ENCODE measurements at regions not wholly inside any gene's neighbourhood (a gene's known extent, or its start where the extent isn't known, plus 50 kb on each side); places are given as distances from the start of the nearest gene placed in this dataset.

DNA sequence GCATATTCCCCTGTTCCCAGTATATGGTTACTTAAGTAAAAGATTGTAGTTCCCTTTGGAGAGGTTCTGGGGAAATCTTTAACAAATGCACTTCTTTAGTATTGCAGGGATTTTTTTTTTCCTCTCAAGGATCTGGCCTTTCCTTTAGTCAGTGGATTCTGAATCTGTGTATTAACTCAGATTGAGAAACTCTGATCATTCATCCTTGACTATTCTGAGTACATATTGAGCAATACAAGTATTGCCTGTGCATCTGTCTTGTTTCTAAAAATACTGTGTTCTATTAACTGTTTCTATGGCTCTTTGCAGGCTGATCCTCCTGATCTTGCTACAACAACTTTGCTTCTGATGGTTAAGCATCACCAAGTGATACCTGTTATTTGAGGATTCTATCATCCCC, 67.8 kb upstream of the FGGY start:
- Histone ChIP-seq H2AFZ (ENCODE audit: low read length) (no peak overlapping the region), H3K4me1 (ENCODE audit: low read length) (no peaks in the 10 kb centered on the region), H3K27me3 (ENCODE audit: low read length) (no peaks in the 10 kb centered on the region), H3K4me2 (ENCODE audit: low read depth, low read length, poor library complexity, severe bottlenecking) (no peak overlapping the region), H3K9me3 (ENCODE audit: low read length) (no peaks in the 10 kb centered on the region), H3K9me2 (replicated peaks; ENCODE audit: insufficient read depth, low read length) (peaks cover 5% of the 10 kb centered on the region; the same call in 1 of the 2 replicates), H3K4me3 (ENCODE audit: low read length) (no peak overlapping the region), H3K79me2 (ENCODE audit: low read length) (no peaks in the 10 kb centered on the region), H4K20me1 (ENCODE audit: insufficient read depth, low read depth, low read length) (no peaks in the 10 kb centered on the region), H3K36me3 (ENCODE audit: insufficient read depth, low read length) (no peaks in the 10 kb centered on the region), H3K27ac (ENCODE audit: low read length) (no peak overlapping the region), H3K9ac (ENCODE audit: low read length) (no peak overlapping the region)
- no peak for DNase-seq

GRCh38 chr1:59230622-59231021, 66.3 kb upstream of the FGGY start:
- no peaks in the 10 kb centered on the region for H3K79me2 ChIP-seq (ENCODE audit: low read length)
- no peak for DNase-seq

DNA sequence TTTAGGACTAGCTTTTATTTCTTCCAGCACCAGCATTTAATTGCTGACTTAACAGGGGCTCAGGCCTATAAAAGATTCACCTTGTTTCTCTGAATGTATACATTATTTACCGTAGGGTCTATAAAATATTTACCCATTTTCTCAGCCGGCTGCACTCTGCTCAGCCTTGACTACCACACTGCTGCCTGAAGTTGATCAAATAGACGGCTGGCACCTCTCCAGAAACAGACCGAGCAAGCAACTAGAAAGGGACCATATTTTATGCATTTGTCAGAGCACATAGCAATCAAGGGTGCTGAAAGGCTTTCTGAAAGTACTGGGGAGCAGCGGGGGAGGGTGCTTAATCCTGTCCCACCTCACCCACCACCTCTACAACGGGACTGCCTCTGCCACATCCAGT, 64.7 kb upstream of the FGGY start:
- DNase-seq = no peak
- Histone ChIP-seq H3K27me3 (ENCODE audit: low read length) (no peaks in the 10 kb centered on the region), H3K4me3 (ENCODE audit: low read length) (no peak overlapping the region), H3K9ac (ENCODE audit: low read length) (no peak overlapping the region), H4K20me1 (ENCODE audit: insufficient read depth, low read depth, low read length) (no peaks in the 10 kb centered on the region), H3K4me2 (ENCODE audit: low read depth, low read length, poor library complexity, severe bottlenecking) (no peak overlapping the region), H3K9me3 (ENCODE audit: low read length) (no peaks in the 10 kb centered on the region), H3K9me2 (replicated peaks; ENCODE audit: insufficient read depth, low read length) (peaks cover 3% of the 10 kb centered on the region; the same call in 1 of the 2 replicates), H3K27ac (ENCODE audit: low read length) (no peak overlapping the region), H3K36me3 (ENCODE audit: insufficient read depth, low read length) (no peaks in the 10 kb centered on the region), H2AFZ (ENCODE audit: low read length) (no peak overlapping the region), H3K4me1 (ENCODE audit: low read length) (peaks cover 5% of the 10 kb centered on the region), H3K79me2 (ENCODE audit: low read length) (no peaks in the 10 kb centered on the region)

More at GRCh38 chr1:59230622-59231021, 66.3 kb upstream of the FGGY start:
- no peak overlapping the region for H3K4me2 ChIP-seq (ENCODE audit: low read depth, low read length, poor library complexity, severe bottlenecking)
- no peaks in the 10 kb centered on the region for H3K9me3 ChIP-seq (ENCODE audit: low read length)
- no peaks in the 10 kb centered on the region for H3K27me3 ChIP-seq (ENCODE audit: low read length)
- H3K27ac ChIP-seq (ENCODE audit: low read length) = no peak overlapping the region
- H3K4me1 ChIP-seq (ENCODE audit: low read length) = peaks cover 5% of the 10 kb centered on the region
- H3K9me2 ChIP-seq (replicated peaks; ENCODE audit: insufficient read depth, low read length) = peaks cover 5% of the 10 kb centered on the region; the same call in 1 of the 2 replicates
- no peak overlapping the region for H2AFZ ChIP-seq (ENCODE audit: low read length)
- no peak overlapping the region for H3K4me3 ChIP-seq (ENCODE audit: low read length)
- no peaks in the 10 kb centered on the region for H4K20me1 ChIP-seq (ENCODE audit: insufficient read depth, low read depth, low read length)
- H3K36me3 ChIP-seq (ENCODE audit: insufficient read depth, low read length) = no peaks in the 10 kb centered on the region
- H3K9ac ChIP-seq (ENCODE audit: low read length) = no peak overlapping the region

DNA sequence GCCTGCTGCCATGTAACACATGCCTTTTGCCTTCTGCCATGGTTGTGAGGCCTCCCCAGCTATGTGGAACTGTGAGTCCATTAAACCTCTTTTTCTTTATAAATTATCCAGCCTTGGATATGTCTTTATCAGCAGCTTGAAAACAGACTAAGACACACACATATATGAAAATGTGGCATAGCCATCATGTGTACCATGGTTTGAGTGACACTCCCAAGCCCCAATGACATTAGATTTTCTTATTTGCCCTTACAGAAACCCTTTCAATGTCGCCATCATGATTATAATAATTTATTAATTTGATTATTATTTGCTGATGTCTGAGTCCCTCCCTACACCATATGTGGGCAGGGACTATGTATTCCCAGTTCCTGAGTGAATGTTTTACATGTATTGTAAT, 63.5 kb upstream of the FGGY start:
- H3K27me3 ChIP-seq (ENCODE audit: low read length) = no peaks in the 10 kb centered on the region
- H3K79me2 ChIP-seq (ENCODE audit: low read length) = no peaks in the 10 kb centered on the region
- no peak overlapping the region for H3K4me2 ChIP-seq (ENCODE audit: low read depth, low read length, poor library complexity, severe bottlenecking)
- peaks cover 5% of the 10 kb centered on the region for H3K4me1 ChIP-seq (ENCODE audit: low read length)
- no peaks in the 10 kb centered on the region for H3K9me3 ChIP-seq (ENCODE audit: low read length)
- no peaks in the 10 kb centered on the region for H3K36me3 ChIP-seq (ENCODE audit: insufficient read depth, low read length)
- no peaks in the 10 kb centered on the region for H3K9me2 ChIP-seq (replicated peaks; ENCODE audit: insufficient read depth, low read length)
- H3K4me3 ChIP-seq (ENCODE audit: low read length) = no peak overlapping the region
- H3K27ac ChIP-seq (ENCODE audit: low read length) = no peak overlapping the region
- no peak overlapping the region for H3K9ac ChIP-seq (ENCODE audit: low read length)
- no peaks in the 10 kb centered on the region for H4K20me1 ChIP-seq (ENCODE audit: insufficient read depth, low read depth, low read length)
- DNase-seq = no peak
- no peak overlapping the region for H2AFZ ChIP-seq (ENCODE audit: low read length)

DNA sequence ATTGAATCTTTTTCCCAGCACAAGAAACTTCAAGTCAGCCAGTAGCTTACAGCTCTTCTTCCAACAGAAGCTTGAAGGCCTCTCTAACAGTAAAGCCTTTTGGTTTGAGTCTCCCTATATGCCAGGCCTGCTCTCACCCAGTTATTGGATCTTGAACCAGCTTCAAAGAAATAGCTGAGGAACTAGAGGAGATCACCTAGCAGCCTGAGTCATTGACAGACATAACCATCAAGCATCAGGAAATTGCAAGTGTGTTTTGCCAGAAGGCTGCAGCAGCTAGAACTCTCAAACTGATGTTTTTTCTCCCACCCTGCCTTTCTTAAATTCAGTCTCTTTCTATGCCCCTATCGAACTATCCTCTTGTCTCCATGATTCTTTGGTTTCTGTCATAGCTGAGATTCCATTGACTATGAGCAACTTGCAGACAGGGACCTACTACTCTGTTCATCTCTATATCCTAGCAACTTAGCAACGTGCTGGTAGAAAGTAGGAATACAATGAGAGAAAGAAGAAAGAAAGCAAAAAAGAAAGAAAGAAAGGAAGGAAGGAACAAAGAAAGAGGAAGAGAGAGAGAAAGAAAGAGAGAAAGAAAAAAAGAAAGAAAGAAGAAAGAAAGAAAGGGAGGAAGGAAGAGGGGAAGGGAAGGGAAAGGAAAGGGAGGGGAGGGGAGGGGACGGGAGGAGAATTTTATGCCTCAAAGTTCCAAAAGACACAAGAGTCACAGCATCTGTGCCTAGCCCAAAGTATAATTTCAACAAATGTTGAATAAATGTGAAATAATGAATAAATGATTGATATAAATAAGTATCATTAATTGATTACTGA, 60.0 kb upstream of the FGGY start:
- no peaks in the 10 kb centered on the region for H3K36me3 ChIP-seq (ENCODE audit: insufficient read depth, low read length)
- H3K9me3 ChIP-seq (ENCODE audit: low read length) = no peaks in the 10 kb centered on the region
- H3K9ac ChIP-seq (ENCODE audit: low read length) = no peak overlapping the region
- no peak overlapping the region for H3K4me3 ChIP-seq (ENCODE audit: low read length)
- no peak overlapping the region for H2AFZ ChIP-seq (ENCODE audit: low read length)
- peaks cover 5% of the 10 kb centered on the region for H3K4me1 ChIP-seq (ENCODE audit: low read length)
- no peaks in the 10 kb centered on the region for H3K9me2 ChIP-seq (replicated peaks; ENCODE audit: insufficient read depth, low read length)
- no peaks in the 10 kb centered on the region for H3K27me3 ChIP-seq (ENCODE audit: low read length)
- no peaks in the 10 kb centered on the region for H3K79me2 ChIP-seq (ENCODE audit: low read length)
- H4K20me1 ChIP-seq (ENCODE audit: insufficient read depth, low read depth, low read length) = no peaks in the 10 kb centered on the region
- no peak overlapping the region for H3K4me2 ChIP-seq (ENCODE audit: low read depth, low read length, poor library complexity, severe bottlenecking)
- DNase-seq = no peak
- H3K27ac ChIP-seq (ENCODE audit: low read length) = no peak overlapping the region

GRCh38 chr1:59237900-59238299, 59.0 kb upstream of the FGGY start:
- no peaks in the 10 kb centered on the region for H3K27me3 ChIP-seq (ENCODE audit: low read length)
- H3K9ac ChIP-seq (ENCODE audit: low read length) = no peak overlapping the region
- H3K36me3 ChIP-seq (ENCODE audit: insufficient read depth, low read length) = no peaks in the 10 kb centered on the region
- no peaks in the 10 kb centered on the region for H3K9me2 ChIP-seq (replicated peaks; ENCODE audit: insufficient read depth, low read length)
- H2AFZ ChIP-seq (ENCODE audit: low read length) = no peak overlapping the region
- H4K20me1 ChIP-seq (ENCODE audit: insufficient read depth, low read depth, low read length) = no peaks in the 10 kb centered on the region
- no peaks in the 10 kb centered on the region for H3K9me3 ChIP-seq (ENCODE audit: low read length)
- H3K79me2 ChIP-seq (ENCODE audit: low read length) = no peaks in the 10 kb centered on the region
- no peak for DNase-seq
- H3K4me2 ChIP-seq (ENCODE audit: low read depth, low read length, poor library complexity, severe bottlenecking) = no peak overlapping the region
- no peak overlapping the region for H3K4me3 ChIP-seq (ENCODE audit: low read length)
- H3K27ac ChIP-seq (ENCODE audit: low read length) = no peak overlapping the region
- H3K4me1 ChIP-seq (ENCODE audit: low read length) = peaks cover 5% of the 10 kb centered on the region

GRCh38 chr1:59238333-59238934, 58.5 kb upstream of the FGGY start:
- no peak for DNase-seq
- H3K27me3 ChIP-seq (ENCODE audit: low read length) = no peaks in the 10 kb centered on the region
- no peaks in the 10 kb centered on the region for H3K9me2 ChIP-seq (replicated peaks; ENCODE audit: insufficient read depth, low read length)
- no peaks in the 10 kb centered on the region for H4K20me1 ChIP-seq (ENCODE audit: insufficient read depth, low read depth, low read length)
- H3K27ac ChIP-seq (ENCODE audit: low read length) = no peak overlapping the region
- H3K36me3 ChIP-seq (ENCODE audit: insufficient read depth, low read length) = no peaks in the 10 kb centered on the region
- no peak overlapping the region for H3K4me3 ChIP-seq (ENCODE audit: low read length)
- H3K4me2 ChIP-seq (ENCODE audit: low read depth, low read length, poor library complexity, severe bottlenecking) = no peak overlapping the region
- no peak overlapping the region for H3K9ac ChIP-seq (ENCODE audit: low read length)
- no peak overlapping the region for H2AFZ ChIP-seq (ENCODE audit: low read length)
- H3K4me1 ChIP-seq (ENCODE audit: low read length) = peaks cover 5% of the 10 kb centered on the region
- H3K79me2 ChIP-seq (ENCODE audit: low read length) = no peaks in the 10 kb centered on the region
- H3K9me3 ChIP-seq (ENCODE audit: low read length) = no peaks in the 10 kb centered on the region

- Histone ChIP-seq H3K27ac (ENCODE audit: low read length) (no peak overlapping the region), H3K4me3 (ENCODE audit: low read length) (no peak overlapping the region), H3K4me1 (ENCODE audit: low read length) (peaks cover 5% of the 10 kb centered on the region), H3K4me2 (ENCODE audit: low read depth, low read length, poor library complexity, severe bottlenecking) (no peak overlapping the region), H3K9me2 (replicated peaks; ENCODE audit: insufficient read depth, low read length) (no peaks in the 10 kb centered on the region), H4K20me1 (ENCODE audit: insufficient read depth, low read depth, low read length) (no peaks in the 10 kb centered on the region), H3K79me2 (ENCODE audit: low read length) (no peaks in the 10 kb centered on the region), H3K36me3 (ENCODE audit: insufficient read depth, low read length) (no peaks in the 10 kb centered on the region), H3K9me3 (ENCODE audit: low read length) (no peaks in the 10 kb centered on the region), H2AFZ (ENCODE audit: low read length) (no peak overlapping the region), H3K9ac (ENCODE audit: low read length) (no peak overlapping the region), H3K27me3 (ENCODE audit: low read length) (no peaks in the 10 kb centered on the region)
- no peak for DNase-seq
These were observed 57.9 kb upstream of the FGGY start for GRCh38 chr1:59238993-59239392.

Data from Karpas-422 (cell line).